Fibroblast of lung (primary cell): ENCODE measurements at regions not wholly inside any gene's neighbourhood (a gene's known extent, or its start where the extent isn't known, plus 50 kb on each side); places are given as distances from the start of the nearest gene placed in this dataset.

Experiments
- DNase-seq, 2 donors: peaks; one replicate each; pipeline versions ENCODE4 v3.0.0 to v3.0.0-alpha.2; 2010; ENCODE audit warnings: low read depth in 2 of 2
- H2AFZ ChIP-seq: 2 replicates; pipeline ENCODE4 v1.5.1; 2012; ENCODE audit warnings: low read length, control low read depth, inconsistent platforms
- H3K27ac ChIP-seq: 2 replicates; pipeline ENCODE4 v1.5.1; 2011; ENCODE audit warnings: low read length, control low read depth; ENCODE audit not compliant: insufficient read depth
- H3K27me3 ChIP-seq: 2 replicates; pipeline ENCODE4 v1.5.1; 2011; ENCODE audit warnings: mild to moderate bottlenecking, low read length; ENCODE audit not compliant: control insufficient read depth, insufficient read depth
- H3K36me3 ChIP-seq: 2 replicates; pipeline ENCODE4 v1.5.1; 2011; ENCODE audit warnings: low read length; ENCODE audit not compliant: control insufficient read depth, insufficient read depth
- H3K4me1 ChIP-seq: 2 replicates; pipeline ENCODE4 v1.5.1; 2011; ENCODE audit warnings: low read length; ENCODE audit not compliant: control insufficient read depth, insufficient read depth; ENCODE audit errors: extremely low read depth
- H3K4me2 ChIP-seq: 2 replicates; pipeline ENCODE4 v1.5.1; 2011; ENCODE audit warnings: low read length, control low read depth; ENCODE audit not compliant: insufficient read depth; ENCODE audit errors: extremely low read depth
- H3K4me3 ChIP-seq, 4 experiments: fragments of 200-600 bp in 1 of 4; sonication (generic) in 1 of 4; replicated peaks in 1 of 4; 2 replicates each; pipeline ENCODE4 v1.5.1; 2011 to 2016; ENCODE audit warnings: low read length in 4 of 4, low read depth in 3 of 4, mild to moderate bottlenecking in 3 of 4, control low read depth in 2 of 4, inconsistent platforms in 1 of 4, mixed read lengths in 1 of 4; ENCODE audit not compliant: insufficient read depth in 1 of 4; ENCODE audit errors: control extremely low read depth in 1 of 4
- H3K79me2 ChIP-seq: 2 replicates; pipeline ENCODE4 v1.5.1; 2012; ENCODE audit warnings: mild to moderate bottlenecking, low read length, inconsistent platforms; ENCODE audit not compliant: control insufficient read depth, insufficient read depth
- H3K9ac ChIP-seq: 2 replicates; pipeline ENCODE4 v1.5.1; 2011; ENCODE audit warnings: mild to moderate bottlenecking, low read length, control low read depth; ENCODE audit not compliant: insufficient read depth
- H3K9me3 ChIP-seq: 2 replicates; pipeline ENCODE4 v1.5.1; 2012; ENCODE audit warnings: low read depth, low read length; ENCODE audit not compliant: control insufficient read depth, insufficient read depth
- H4K20me1 ChIP-seq: 2 replicates; pipeline ENCODE4 v1.5.1; 2011; ENCODE audit warnings: low read length; ENCODE audit not compliant: control insufficient read depth, insufficient read depth; ENCODE audit errors: extremely low read depth
- EZH2 ChIP-seq: IDR thresholded peaks from 2 replicates; pipeline ENCODE4 v1.5.1; 2012; ENCODE audit warnings: low read length, control low read depth, mild to moderate bottlenecking; ENCODE audit errors: missing control alignments
- TF ChIP-seq, protein P1 (sequence below), 2 donors: IDR thresholded peaks in 1 of 2; conservative IDR thresholded peaks in 1 of 2; 1 replicate in 1 of 2; 2 replicates in 1 of 2; pipeline ENCODE4 v1.5.1; 2011 to 2012; ENCODE audit warnings: low read length in 2 of 2, control low read depth in 1 of 2, inconsistent platforms in 1 of 2, low read depth in 1 of 2, mild to moderate bottlenecking in 1 of 2

- no peak for DNase-seq
- H3K4me2 ChIP-seq: no peak overlapping the region
- H2AFZ ChIP-seq: no peak overlapping the region
- H4K20me1 ChIP-seq: no peaks in the 10 kb centered on the region
- H3K27me3 ChIP-seq: no peaks in the 10 kb centered on the region
- H3K79me2 ChIP-seq: no peaks in the 10 kb centered on the region
- no peaks in the 10 kb centered on the region for H3K36me3 ChIP-seq
- no peak overlapping the region for H3K4me3 ChIP-seq
- H3K4me1 ChIP-seq: no peaks in the 10 kb centered on the region
- no peak overlapping the region for H3K27ac ChIP-seq
- H3K9me3 ChIP-seq: no peaks in the 10 kb centered on the region
- no peak overlapping the region for H3K9ac ChIP-seq
- TF ChIP-seq, protein P1, sequence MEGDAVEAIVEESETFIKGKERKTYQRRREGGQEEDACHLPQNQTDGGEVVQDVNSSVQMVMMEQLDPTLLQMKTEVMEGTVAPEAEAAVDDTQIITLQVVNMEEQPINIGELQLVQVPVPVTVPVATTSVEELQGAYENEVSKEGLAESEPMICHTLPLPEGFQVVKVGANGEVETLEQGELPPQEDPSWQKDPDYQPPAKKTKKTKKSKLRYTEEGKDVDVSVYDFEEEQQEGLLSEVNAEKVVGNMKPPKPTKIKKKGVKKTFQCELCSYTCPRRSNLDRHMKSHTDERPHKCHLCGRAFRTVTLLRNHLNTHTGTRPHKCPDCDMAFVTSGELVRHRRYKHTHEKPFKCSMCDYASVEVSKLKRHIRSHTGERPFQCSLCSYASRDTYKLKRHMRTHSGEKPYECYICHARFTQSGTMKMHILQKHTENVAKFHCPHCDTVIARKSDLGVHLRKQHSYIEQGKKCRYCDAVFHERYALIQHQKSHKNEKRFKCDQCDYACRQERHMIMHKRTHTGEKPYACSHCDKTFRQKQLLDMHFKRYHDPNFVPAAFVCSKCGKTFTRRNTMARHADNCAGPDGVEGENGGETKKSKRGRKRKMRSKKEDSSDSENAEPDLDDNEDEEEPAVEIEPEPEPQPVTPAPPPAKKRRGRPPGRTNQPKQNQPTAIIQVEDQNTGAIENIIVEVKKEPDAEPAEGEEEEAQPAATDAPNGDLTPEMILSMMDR (conservative IDR thresholded peaks at IDR 0.05 in 1 of 2, IDR thresholded peaks at IDR 0.05 in 1 of 2; ENCODE audit: low read depth in 1 of 2, low read length in 2 of 2): no peak
- no peak for TF ChIP-seq EZH2
These were observed 244.3 kb downstream of the GPAT3 start for GRCh38 chr4:83780053-83780733.

- DNase-seq: no peak
- H3K27me3 ChIP-seq: no peaks in the 10 kb centered on the region
- H3K9me3 ChIP-seq: no peaks in the 10 kb centered on the region
- TF ChIP-seq EZH2: no peak
- TF ChIP-seq, protein P1 (conservative IDR thresholded peaks at IDR 0.05 in 1 of 2, IDR thresholded peaks at IDR 0.05 in 1 of 2; ENCODE audit: low read depth in 1 of 2, low read length in 2 of 2): no peak
- H3K36me3 ChIP-seq: no peaks in the 10 kb centered on the region
- no peak overlapping the region for H3K4me3 ChIP-seq
- H3K4me1 ChIP-seq: no peaks in the 10 kb centered on the region
- H2AFZ ChIP-seq: no peak overlapping the region
- no peaks in the 10 kb centered on the region for H4K20me1 ChIP-seq
- H3K79me2 ChIP-seq: no peaks in the 10 kb centered on the region
- no peak overlapping the region for H3K27ac ChIP-seq
- no peak overlapping the region for H3K4me2 ChIP-seq
- no peak overlapping the region for H3K9ac ChIP-seq
These were observed 243.5 kb downstream of the GPAT3 start for GRCh38 chr4:83779103-83780052.

GRCh38 chr4:83772685-83773084, 236.8 kb downstream of the GPAT3 start:
- no peak overlapping the region for H3K4me2 ChIP-seq
- H3K9ac ChIP-seq: no peak overlapping the region
- H3K27ac ChIP-seq: no peak overlapping the region
- H3K27me3 ChIP-seq: no peaks in the 10 kb centered on the region
- no peak for DNase-seq
- no peaks in the 10 kb centered on the region for H3K36me3 ChIP-seq
- no peaks in the 10 kb centered on the region for H3K79me2 ChIP-seq
- TF ChIP-seq, protein P1 (conservative IDR thresholded peaks at IDR 0.05 in 1 of 2, IDR thresholded peaks at IDR 0.05 in 1 of 2; ENCODE audit: low read depth in 1 of 2, low read length in 2 of 2): no peak
- TF ChIP-seq EZH2: no peak
- no peaks in the 10 kb centered on the region for H3K4me1 ChIP-seq
- H2AFZ ChIP-seq: no peak overlapping the region
- no peaks in the 10 kb centered on the region for H4K20me1 ChIP-seq
- H3K4me3 ChIP-seq: no peak overlapping the region
- H3K9me3 ChIP-seq: no peaks in the 10 kb centered on the region
